ENCODE measurements at regions not wholly inside any gene's neighbourhood (a gene's known extent, or its start where the extent isn't known, plus 50 kb on each side); places are given as distances from the start of the nearest gene placed in this dataset.

- TF ChIP-seq CTCF (conservative IDR thresholded peaks at IDR 0.05 in 1 of 2, IDR thresholded peaks at IDR 0.05 in 1 of 2; ENCODE audit: extremely low read depth in 1 of 2, insufficient read depth in 1 of 2, low read depth in 1 of 2, low read length in 2 of 2) (no peak), EZH2 (IDR thresholded peaks at IDR 0.05; ENCODE audit: borderline replicate concordance, low read length) (no peak)
Observed at GRCh38 chr11:42232673-42233072, 773.2 kb upstream of the LRRC4C start.
